ENCODE measurements at regions not wholly inside any gene's neighbourhood (a gene's known extent, or its start where the extent isn't known, plus 50 kb on each side); places are given as distances from the start of the nearest gene placed in this dataset.

DNA sequence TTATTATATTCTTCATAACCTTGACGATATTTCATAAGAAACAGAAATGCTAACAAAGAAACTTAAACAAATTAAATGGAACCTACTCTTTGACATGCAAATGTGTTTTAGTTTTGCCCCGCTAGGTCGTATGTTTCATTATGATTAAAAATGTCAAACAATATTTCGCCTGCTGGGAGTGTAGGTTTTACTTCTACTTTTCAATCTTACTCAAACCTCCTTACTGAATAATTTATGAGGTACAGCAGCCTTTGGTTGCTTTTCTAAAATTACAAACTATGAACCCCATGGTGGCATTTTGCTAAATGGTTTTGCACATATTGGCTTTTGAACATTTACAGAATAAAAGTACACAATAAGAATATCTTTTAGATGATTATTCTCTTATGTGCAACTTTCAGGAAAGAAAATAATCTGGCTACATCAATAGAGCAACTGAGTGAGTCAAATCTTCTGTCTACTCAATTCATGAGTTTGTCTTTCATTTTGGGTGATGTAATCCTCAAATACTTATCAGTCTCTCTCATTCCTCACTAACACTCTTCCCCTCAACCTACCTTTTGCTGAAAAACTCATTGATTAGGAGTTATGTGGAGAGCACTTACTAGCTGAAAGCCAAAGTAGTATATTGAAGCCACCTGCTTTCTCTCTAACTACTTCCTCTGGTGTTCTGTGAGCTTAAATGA lies 1226.4 kb downstream of the XPNPEP1 start:
- H3K27me3 ChIP-seq, result no peaks in the 10 kb centered on the region
- no peak overlapping the region for H3K4me3 ChIP-seq
- no peaks in the 10 kb centered on the region for H3K9me3 ChIP-seq
- no peaks in the 10 kb centered on the region for H3K36me3 ChIP-seq
- intact Hi-C loops (cut with DNase I), result no loop called here
- no peaks in the 10 kb centered on the region for H3K4me1 ChIP-seq
- TF ChIP-seq, protein P1, sequence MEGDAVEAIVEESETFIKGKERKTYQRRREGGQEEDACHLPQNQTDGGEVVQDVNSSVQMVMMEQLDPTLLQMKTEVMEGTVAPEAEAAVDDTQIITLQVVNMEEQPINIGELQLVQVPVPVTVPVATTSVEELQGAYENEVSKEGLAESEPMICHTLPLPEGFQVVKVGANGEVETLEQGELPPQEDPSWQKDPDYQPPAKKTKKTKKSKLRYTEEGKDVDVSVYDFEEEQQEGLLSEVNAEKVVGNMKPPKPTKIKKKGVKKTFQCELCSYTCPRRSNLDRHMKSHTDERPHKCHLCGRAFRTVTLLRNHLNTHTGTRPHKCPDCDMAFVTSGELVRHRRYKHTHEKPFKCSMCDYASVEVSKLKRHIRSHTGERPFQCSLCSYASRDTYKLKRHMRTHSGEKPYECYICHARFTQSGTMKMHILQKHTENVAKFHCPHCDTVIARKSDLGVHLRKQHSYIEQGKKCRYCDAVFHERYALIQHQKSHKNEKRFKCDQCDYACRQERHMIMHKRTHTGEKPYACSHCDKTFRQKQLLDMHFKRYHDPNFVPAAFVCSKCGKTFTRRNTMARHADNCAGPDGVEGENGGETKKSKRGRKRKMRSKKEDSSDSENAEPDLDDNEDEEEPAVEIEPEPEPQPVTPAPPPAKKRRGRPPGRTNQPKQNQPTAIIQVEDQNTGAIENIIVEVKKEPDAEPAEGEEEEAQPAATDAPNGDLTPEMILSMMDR (IDR thresholded peaks at IDR 0.05), result no peak
- TF ChIP-seq EP300 (IDR thresholded peaks at IDR 0.05) (no peak), POLR2A (IDR thresholded peaks at IDR 0.05) (no peak), POLR2AphosphoS5 (IDR thresholded peaks at IDR 0.05) (no peak)
- DNase-seq, result no peak
- 87 to 90% methylated on average over 4 of the region's 4 CpGs for WGBS, 2 donors
- no peak overlapping the region for H3K27ac ChIP-seq

DNA sequence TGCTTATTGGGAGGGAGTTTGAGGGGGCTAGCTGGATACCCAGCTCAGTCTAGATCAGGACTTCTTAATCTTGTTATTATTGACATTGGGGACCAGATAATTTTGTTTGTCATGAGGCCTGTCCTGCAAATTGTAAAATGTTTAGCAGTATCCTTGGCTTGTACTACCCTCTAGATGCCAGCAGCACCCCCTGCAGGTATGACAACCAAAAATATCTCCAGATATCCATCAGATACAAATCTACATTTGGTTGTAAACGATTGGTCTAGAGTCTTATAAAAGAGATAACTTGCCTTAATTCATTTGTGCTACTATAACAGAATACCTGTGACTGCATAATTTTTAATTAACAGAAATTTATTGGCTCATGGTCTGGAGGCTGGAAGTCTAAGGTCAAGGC lies 1232.2 kb downstream of the XPNPEP1 start:
- intact Hi-C loops (cut with DNase I), result no loop called here
- DNase-seq, result no peak
- Histone ChIP-seq H3K27ac (no peak overlapping the region), H3K4me3 (no peak overlapping the region), H3K9me3 (no peaks in the 10 kb centered on the region), H3K27me3 (no peaks in the 10 kb centered on the region), H3K36me3 (no peaks in the 10 kb centered on the region), H3K4me1 (no peaks in the 10 kb centered on the region)
- TF ChIP-seq, protein P1 (IDR thresholded peaks at IDR 0.05), result no peak
- TF ChIP-seq EP300 (IDR thresholded peaks at IDR 0.05) (no peak), POLR2A (IDR thresholded peaks at IDR 0.05) (no peak), POLR2AphosphoS5 (IDR thresholded peaks at IDR 0.05) (no peak)
- 72 to 75% methylated on average over 1 of the region's 1 CpG for WGBS, 2 donors

DNA sequence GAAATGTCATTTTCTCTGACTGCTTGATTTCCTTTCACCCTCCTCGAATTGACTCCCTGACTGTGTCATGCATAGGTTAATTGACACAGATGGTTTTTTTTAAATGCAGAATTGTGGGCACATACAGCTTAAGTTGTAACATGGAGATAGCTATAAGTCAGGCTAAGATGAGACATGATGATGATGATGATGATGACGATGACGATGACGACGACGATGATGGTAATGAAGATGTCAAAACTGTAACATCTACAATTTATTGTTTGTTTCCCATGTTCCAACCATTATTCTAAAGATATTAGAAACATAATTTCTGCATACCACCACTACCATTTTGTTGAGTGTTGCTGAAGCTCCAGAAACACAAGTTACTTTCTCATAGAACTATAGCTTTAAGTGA lies 1232.8 kb downstream of the XPNPEP1 start:
- Histone ChIP-seq H3K4me1 (no peaks in the 10 kb centered on the region), H3K9me3 (no peaks in the 10 kb centered on the region), H3K4me3 (no peak overlapping the region), H3K36me3 (no peaks in the 10 kb centered on the region), H3K27me3 (no peaks in the 10 kb centered on the region), H3K27ac (no peak overlapping the region)
- TF ChIP-seq, protein P1 (IDR thresholded peaks at IDR 0.05), result no peak
- intact Hi-C loops (cut with DNase I), result no loop called here
- no peak for DNase-seq
- 88 to 91% methylated on average over 6 of the region's 6 CpGs for WGBS, 2 donors

DNA sequence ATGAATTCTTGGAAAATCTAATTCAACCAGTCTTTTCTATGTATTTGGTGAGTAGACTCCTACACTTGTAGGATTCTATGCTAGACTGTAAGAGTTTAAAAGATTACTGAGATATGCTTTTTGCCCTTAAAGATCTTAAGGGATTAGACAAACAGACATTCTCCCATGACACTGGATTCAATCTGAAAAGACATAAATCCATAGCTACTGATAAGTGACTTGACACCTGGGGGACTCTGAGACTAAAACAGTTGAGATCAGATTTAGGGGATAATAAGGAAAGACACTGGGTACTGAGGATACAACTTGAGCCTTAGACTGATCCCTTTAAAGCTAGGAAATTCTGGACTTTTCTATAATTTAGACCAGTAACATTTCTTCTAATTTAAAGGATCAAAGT lies 1233.4 kb downstream of the XPNPEP1 start:
- Histone ChIP-seq H3K27me3 (no peaks in the 10 kb centered on the region), H3K9me3 (no peaks in the 10 kb centered on the region), H3K36me3 (no peaks in the 10 kb centered on the region), H3K27ac (no peak overlapping the region), H3K4me1 (no peaks in the 10 kb centered on the region), H3K4me3 (no peak overlapping the region)
- intact Hi-C loops (cut with DNase I), result no loop called here
- DNase-seq, result no peak
- no peak for TF ChIP-seq EP300 (IDR thresholded peaks at IDR 0.05)

DNA sequence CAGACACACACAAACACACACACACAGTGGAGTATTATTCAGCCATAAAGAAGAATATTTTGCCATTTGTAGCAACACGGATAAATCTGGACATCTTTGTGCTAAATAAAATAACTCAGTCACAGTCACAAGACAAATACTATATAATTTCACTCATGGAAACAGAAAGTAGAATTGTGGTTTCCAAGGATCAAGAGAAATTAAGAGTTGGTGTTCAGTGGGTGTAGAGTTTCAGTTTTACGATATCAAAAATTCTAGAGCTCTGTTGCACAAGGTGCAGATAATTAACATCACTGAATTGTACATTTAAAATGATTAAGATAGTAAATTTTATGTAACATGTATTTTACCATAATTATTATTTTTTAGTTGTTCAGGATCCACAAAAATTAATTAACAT lies 1235.0 kb downstream of the XPNPEP1 start:
- intact Hi-C loops (cut with DNase I), result no loop called here
- Histone ChIP-seq H3K27me3 (no peaks in the 10 kb centered on the region), H3K4me1 (no peaks in the 10 kb centered on the region), H3K4me3 (no peak overlapping the region), H3K9me3 (no peaks in the 10 kb centered on the region), H3K27ac (no peak overlapping the region), H3K36me3 (no peaks in the 10 kb centered on the region)
- no peak for TF ChIP-seq EP300 (IDR thresholded peaks at IDR 0.05)
- WGBS, 2 donors, result 83 to 90% methylated on average over 2 of the region's 2 CpGs
- DNase-seq, result no peak

DNA sequence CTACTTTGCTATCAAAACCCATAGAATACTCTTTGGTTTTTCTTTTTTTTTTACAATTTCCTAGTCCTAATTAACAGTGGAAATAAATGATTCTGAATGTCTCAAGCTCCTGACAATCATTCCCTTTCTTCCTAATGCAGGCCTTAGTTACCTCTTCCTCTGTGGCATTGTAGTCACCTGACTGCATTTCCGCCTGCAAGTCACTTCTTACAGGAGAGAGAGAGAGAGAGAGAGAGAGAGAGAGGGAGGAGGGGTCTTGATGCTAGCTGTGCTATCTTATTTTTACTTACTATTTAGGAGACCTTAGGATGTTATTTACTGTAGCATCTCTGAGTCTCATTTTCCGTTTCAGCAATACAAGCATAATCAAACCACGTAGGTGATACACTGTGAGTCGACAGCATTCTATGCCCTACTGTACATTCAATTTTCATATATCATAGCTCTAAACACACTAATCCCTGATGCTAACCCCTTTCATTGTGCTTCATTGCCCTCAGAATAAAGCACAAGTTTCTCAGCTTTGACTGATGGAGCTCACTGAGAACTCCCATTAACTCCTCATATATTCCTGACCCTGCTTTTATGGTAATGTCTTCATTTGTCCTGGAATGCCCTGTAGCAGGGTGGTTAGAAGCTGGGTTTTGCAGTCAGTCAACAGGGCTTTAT lies 1237.3 kb downstream of the XPNPEP1 start:
- Histone ChIP-seq H3K27me3 (no peaks in the 10 kb centered on the region), H3K27ac (no peak overlapping the region), H3K4me1 (no peaks in the 10 kb centered on the region), H3K4me3 (no peak overlapping the region), H3K36me3 (no peaks in the 10 kb centered on the region), H3K9me3 (no peaks in the 10 kb centered on the region)
- no peak for DNase-seq
- no peak for TF ChIP-seq POLR2AphosphoS5 (IDR thresholded peaks at IDR 0.05)
- TF ChIP-seq, protein P1 (IDR thresholded peaks at IDR 0.05), result no peak
- 89 to 92% methylated on average over 4 of the region's 4 CpGs for WGBS, 2 donors
- intact Hi-C loops (cut with DNase I), result no loop called here
